GM23338 (cell line): ENCODE measurements at regions not wholly inside any gene's neighbourhood (a gene's known extent, or its start where the extent isn't known, plus 50 kb on each side); places are given as distances from the start of the nearest gene placed in this dataset.

Experiments used
- ATAC-seq: fragments of 200-7000 bp; cut with Tn5 transposase; 3 replicates; pipeline ENCODE4 v1.9.1; 2020
- DNase-seq: peaks from one replicate; pipeline ENCODE4 v3.0.0-alpha.2; 2015; ENCODE audit warnings: low spot score
- H2AFZ ChIP-seq: fragments of 200-600 bp; sonication (generic); 2 replicates; pipeline ENCODE4 v1.8.0; 2016; ENCODE audit warnings: antibody characterized with exemption, mild to moderate bottlenecking, moderate library complexity
- H3F3A ChIP-seq: fragments of 200-600 bp; sonication (generic); replicated peaks from 2 replicates; pipeline ENCODE4 v1.8.0; 2017; ENCODE audit warnings: antibody characterized with exemption, mixed run types, low read depth
- H3K27ac ChIP-seq: fragments of 200-600 bp; sonication (generic); 2 replicates; pipeline ENCODE4 v1.6.1; 2016; ENCODE audit warnings: low read depth
- H3K27me3 ChIP-seq: fragments of 200-600 bp; sonication (generic); 2 replicates; pipeline ENCODE4 v1.8.0; 2016; ENCODE audit warnings: mild to moderate bottlenecking, mixed run types, moderate library complexity; ENCODE audit not compliant: insufficient read depth
- H3K36me3 ChIP-seq: fragments of 200-600 bp; sonication (generic); 2 replicates; pipeline ENCODE4 v1.8.0; 2016; ENCODE audit warnings: mild to moderate bottlenecking; ENCODE audit not compliant: insufficient read depth
- H3K4me1 ChIP-seq: fragments of 200-600 bp; sonication (generic); 2 replicates; pipeline ENCODE4 v1.8.0; 2016; ENCODE audit warnings: mild to moderate bottlenecking, moderate library complexity; ENCODE audit not compliant: insufficient read depth
- H3K4me2 ChIP-seq: fragments of 200-600 bp; sonication (generic); 2 replicates; pipeline ENCODE4 v1.7.1; 2017; ENCODE audit warnings: mixed run types
- H3K4me3 ChIP-seq: fragments of 200-600 bp; sonication (generic); 2 replicates; pipeline ENCODE4 v1.6.1; 2016; ENCODE audit warnings: mixed run types
- H3K79me2 ChIP-seq: fragments of 200-600 bp; sonication (generic); replicated peaks from 2 replicates; pipeline ENCODE4 v1.8.0; 2017; ENCODE audit warnings: mild to moderate bottlenecking; ENCODE audit not compliant: insufficient read depth
- H3K9me2 ChIP-seq: fragments of 200-600 bp; sonication (generic); 2 replicates; pipeline ENCODE4 v1.8.0; 2017; ENCODE audit not compliant: insufficient read depth
- H4K20me1 ChIP-seq: fragments of 200-600 bp; sonication (generic); replicated peaks from 2 replicates; pipeline ENCODE4 v1.8.0; 2017; ENCODE audit warnings: mild to moderate bottlenecking; ENCODE audit not compliant: insufficient read depth
- H3K27ac Mint-ChIP-seq: 2 replicates; pipeline ENCODE4 v1.8.0; 2020; ENCODE audit warnings: inconsistent platforms, mild to moderate bottlenecking, moderate library complexity, mixed read lengths
- H3K27me3 Mint-ChIP-seq: 3 replicates; pipeline ENCODE4 v1.8.0; 2022; ENCODE audit warnings: low read depth, mild to moderate bottlenecking, moderate library complexity, mixed read lengths, inconsistent platforms; ENCODE audit not compliant: insufficient read depth, poor library complexity
- H3K36me3 Mint-ChIP-seq: 3 replicates; pipeline ENCODE4 v1.8.0; 2021; ENCODE audit warnings: low read depth, mild to moderate bottlenecking, inconsistent platforms, moderate library complexity, mixed read lengths
- H3K4me1 Mint-ChIP-seq: 3 replicates; pipeline ENCODE4 v1.8.0; 2020; ENCODE audit warnings: mild to moderate bottlenecking, inconsistent platforms, mixed read lengths
- H3K4me3 Mint-ChIP-seq: 3 replicates; pipeline ENCODE4 v1.8.0; 2021; ENCODE audit warnings: moderate library complexity, mild to moderate bottlenecking, inconsistent platforms, mixed read lengths
- H3K9me3 Mint-ChIP-seq: 3 replicates; pipeline ENCODE4 v1.8.0; 2020; ENCODE audit warnings: moderate library complexity, mild to moderate bottlenecking, inconsistent platforms, mixed read lengths
- CREB1 ChIP-seq: fragments of 250-450 bp; sonication (Bioruptor Pico); IDR thresholded peaks from 2 replicates; pipeline ENCODE4 v1.5.0; 2020; ENCODE audit warnings: low read depth, mild to moderate bottlenecking, moderate library complexity
- EZH2 ChIP-seq: fragments of 200-600 bp; sonication (generic); IDR thresholded peaks from one replicate; pipeline ENCODE4 v1.8.0; 2017; ENCODE audit warnings: antibody characterized with exemption, mild to moderate bottlenecking, low read depth; ENCODE audit not compliant: unreplicated experiment
- EZH2phosphoT487 ChIP-seq: fragments of 200-600 bp; sonication (generic); IDR thresholded peaks from one replicate; pipeline ENCODE4 v1.8.1; 2018; ENCODE audit warnings: antibody characterized with exemption; ENCODE audit not compliant: unreplicated experiment
- NANOG ChIP-seq: IDR thresholded peaks from 2 replicates; pipeline ENCODE4 v1.6.1; 2016; ENCODE audit warnings: antibody characterized with exemption, borderline replicate concordance
- POLR2AphosphoS5 ChIP-seq: IDR thresholded peaks from 2 replicates; pipeline ENCODE4 v1.6.1; 2016; ENCODE audit warnings: antibody characterized with exemption, low read depth
- TF ChIP-seq, protein P1 (sequence below): IDR thresholded peaks from 2 replicates; pipeline ENCODE4 v1.6.1; 2016; ENCODE audit warnings: antibody characterized with exemption
- TF ChIP-seq, protein P2 (sequence below), 2 experiments: fragments of 200-600 bp in 1 of 2; sonication (generic) in 1 of 2; conservative IDR thresholded peaks; 2 replicates each; pipeline versions ENCODE4 v1.5.1 to v1.6.1; 2016 to 2017; ENCODE audit warnings: antibody characterized with exemption in 2 of 2, low read depth in 2 of 2, mild to moderate bottlenecking in 2 of 2, moderate library complexity in 1 of 2
- TF ChIP-seq, protein P3 (sequence below): IDR thresholded peaks from one replicate; pipeline ENCODE4 v1.6.1; 2018; ENCODE audit warnings: antibody characterized with exemption; ENCODE audit not compliant: unreplicated experiment

DNA sequence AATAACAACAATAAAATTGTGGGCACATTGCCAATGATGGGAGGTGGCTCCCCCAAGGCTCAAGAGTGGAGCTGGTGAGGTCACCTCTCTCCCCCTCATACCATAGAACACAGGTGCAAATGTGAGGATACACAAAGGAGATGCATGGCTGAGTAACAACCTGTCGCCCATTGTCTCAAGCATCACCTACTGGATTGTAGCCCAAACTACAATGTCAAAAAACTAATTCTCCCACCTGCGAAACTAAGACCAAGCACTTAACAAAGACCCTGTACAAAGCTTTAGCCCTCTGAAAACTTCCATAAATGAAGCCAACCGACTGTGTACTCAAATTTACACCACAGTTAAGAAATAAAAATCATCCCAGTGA lies 50.4 kb upstream of the IGSF11 start:
- peak; percentile 49 for DNase-seq
- H3K27me3 Mint-ChIP-seq = no peaks in the 10 kb centered on the region

DNA sequence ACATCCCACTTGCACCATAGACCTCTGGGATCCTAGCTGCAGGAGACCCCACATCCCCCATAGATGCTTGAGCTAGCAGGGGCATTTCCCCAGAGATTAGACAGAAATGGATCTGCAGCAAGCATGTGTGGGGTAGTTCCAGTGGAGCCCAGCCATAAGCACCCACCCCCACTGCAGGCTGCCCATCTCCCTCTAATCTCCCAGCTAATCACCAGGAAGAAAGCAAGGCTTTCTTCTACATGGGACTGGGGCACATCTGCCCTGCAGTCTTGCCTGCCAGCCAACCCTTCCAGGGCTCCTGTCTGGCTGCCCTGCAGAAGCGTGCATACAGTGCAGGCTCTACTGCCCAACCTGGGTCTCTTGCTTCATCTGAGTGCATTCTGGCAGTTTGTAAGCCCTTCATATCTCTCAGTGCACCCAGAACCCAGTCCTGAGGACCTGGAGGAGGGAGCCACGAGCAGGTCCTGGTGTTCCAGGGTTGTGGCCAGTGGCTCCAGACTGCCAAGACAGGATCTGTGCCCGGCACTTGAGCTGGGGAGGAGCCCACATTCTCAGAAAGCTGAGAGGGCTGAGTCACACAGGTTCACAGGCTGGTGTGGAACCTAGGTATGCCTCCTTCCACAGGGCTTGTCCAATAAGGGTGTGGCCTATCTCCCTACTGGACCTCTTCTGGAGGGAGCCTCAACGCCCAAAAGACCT lies 49.9 kb upstream of the IGSF11 start:
- no peaks in the 10 kb centered on the region for H4K20me1 ChIP-seq
- Mint-ChIP-seq H3K27ac (no peak overlapping the region), H3K9me3 (no peaks in the 10 kb centered on the region), H3K27me3 (no peaks in the 10 kb centered on the region), H3K4me3 (no peak overlapping the region), H3K36me3 (no peaks in the 10 kb centered on the region), H3K4me1 (no peaks in the 10 kb centered on the region)
- no peaks in the 10 kb centered on the region for H3K27me3 ChIP-seq
- H3F3A ChIP-seq = no peaks in the 10 kb centered on the region
- H3K4me1 ChIP-seq = no peaks in the 10 kb centered on the region
- no peak overlapping the region for H3K4me2 ChIP-seq
- H3K36me3 ChIP-seq = no peaks in the 10 kb centered on the region
- H3K4me3 ChIP-seq = no peak overlapping the region
- no peak overlapping the region for H3K27ac ChIP-seq
- H3K79me2 ChIP-seq = no peaks in the 10 kb centered on the region
- DNase-seq = no peak
- H3K9me2 ChIP-seq = no peaks in the 10 kb centered on the region
- H2AFZ ChIP-seq = no peak overlapping the region
- no peak for ATAC-seq
- TF ChIP-seq EZH2 (no peak), EZH2phosphoT487 (no peak), POLR2AphosphoS5 (no peak), CREB1 (CRISPR knock-in tag) (no peak), NANOG (no peak)
- TF ChIP-seq, protein P1, sequence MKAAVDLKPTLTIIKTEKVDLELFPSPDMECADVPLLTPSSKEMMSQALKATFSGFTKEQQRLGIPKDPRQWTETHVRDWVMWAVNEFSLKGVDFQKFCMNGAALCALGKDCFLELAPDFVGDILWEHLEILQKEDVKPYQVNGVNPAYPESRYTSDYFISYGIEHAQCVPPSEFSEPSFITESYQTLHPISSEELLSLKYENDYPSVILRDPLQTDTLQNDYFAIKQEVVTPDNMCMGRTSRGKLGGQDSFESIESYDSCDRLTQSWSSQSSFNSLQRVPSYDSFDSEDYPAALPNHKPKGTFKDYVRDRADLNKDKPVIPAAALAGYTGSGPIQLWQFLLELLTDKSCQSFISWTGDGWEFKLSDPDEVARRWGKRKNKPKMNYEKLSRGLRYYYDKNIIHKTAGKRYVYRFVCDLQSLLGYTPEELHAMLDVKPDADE = no peak

More for the DNA sequence above, 50.4 kb upstream of the IGSF11 start:
- H3K27ac ChIP-seq = no peak overlapping the region
- Mint-ChIP-seq H3K4me3 (no peak overlapping the region), H3K4me1 (no peaks in the 10 kb centered on the region), H3K36me3 (no peaks in the 10 kb centered on the region), H3K27ac (no peak overlapping the region), H3K9me3 (no peaks in the 10 kb centered on the region)
- TF ChIP-seq, protein P2, sequence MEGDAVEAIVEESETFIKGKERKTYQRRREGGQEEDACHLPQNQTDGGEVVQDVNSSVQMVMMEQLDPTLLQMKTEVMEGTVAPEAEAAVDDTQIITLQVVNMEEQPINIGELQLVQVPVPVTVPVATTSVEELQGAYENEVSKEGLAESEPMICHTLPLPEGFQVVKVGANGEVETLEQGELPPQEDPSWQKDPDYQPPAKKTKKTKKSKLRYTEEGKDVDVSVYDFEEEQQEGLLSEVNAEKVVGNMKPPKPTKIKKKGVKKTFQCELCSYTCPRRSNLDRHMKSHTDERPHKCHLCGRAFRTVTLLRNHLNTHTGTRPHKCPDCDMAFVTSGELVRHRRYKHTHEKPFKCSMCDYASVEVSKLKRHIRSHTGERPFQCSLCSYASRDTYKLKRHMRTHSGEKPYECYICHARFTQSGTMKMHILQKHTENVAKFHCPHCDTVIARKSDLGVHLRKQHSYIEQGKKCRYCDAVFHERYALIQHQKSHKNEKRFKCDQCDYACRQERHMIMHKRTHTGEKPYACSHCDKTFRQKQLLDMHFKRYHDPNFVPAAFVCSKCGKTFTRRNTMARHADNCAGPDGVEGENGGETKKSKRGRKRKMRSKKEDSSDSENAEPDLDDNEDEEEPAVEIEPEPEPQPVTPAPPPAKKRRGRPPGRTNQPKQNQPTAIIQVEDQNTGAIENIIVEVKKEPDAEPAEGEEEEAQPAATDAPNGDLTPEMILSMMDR (conservative IDR thresholded peaks at IDR 0.05; ENCODE audit: low read depth in 2 of 2) = peak; percentile 44 to 67
- TF ChIP-seq, protein P3, sequence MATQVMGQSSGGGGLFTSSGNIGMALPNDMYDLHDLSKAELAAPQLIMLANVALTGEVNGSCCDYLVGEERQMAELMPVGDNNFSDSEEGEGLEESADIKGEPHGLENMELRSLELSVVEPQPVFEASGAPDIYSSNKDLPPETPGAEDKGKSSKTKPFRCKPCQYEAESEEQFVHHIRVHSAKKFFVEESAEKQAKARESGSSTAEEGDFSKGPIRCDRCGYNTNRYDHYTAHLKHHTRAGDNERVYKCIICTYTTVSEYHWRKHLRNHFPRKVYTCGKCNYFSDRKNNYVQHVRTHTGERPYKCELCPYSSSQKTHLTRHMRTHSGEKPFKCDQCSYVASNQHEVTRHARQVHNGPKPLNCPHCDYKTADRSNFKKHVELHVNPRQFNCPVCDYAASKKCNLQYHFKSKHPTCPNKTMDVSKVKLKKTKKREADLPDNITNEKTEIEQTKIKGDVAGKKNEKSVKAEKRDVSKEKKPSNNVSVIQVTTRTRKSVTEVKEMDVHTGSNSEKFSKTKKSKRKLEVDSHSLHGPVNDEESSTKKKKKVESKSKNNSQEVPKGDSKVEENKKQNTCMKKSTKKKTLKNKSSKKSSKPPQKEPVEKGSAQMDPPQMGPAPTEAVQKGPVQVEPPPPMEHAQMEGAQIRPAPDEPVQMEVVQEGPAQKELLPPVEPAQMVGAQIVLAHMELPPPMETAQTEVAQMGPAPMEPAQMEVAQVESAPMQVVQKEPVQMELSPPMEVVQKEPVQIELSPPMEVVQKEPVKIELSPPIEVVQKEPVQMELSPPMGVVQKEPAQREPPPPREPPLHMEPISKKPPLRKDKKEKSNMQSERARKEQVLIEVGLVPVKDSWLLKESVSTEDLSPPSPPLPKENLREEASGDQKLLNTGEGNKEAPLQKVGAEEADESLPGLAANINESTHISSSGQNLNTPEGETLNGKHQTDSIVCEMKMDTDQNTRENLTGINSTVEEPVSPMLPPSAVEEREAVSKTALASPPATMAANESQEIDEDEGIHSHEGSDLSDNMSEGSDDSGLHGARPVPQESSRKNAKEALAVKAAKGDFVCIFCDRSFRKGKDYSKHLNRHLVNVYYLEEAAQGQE = no peak
- no peaks in the 10 kb centered on the region for H3K79me2 ChIP-seq
- no peaks in the 10 kb centered on the region for H3K36me3 ChIP-seq
- 0 out of 2 replicates have a peak overlapping the region, but pooled peaks have one; percentile 2 for H2AFZ ChIP-seq
- no peak overlapping the region for H3K4me3 ChIP-seq
- no peaks in the 10 kb centered on the region for H3K27me3 ChIP-seq
- H3K9me2 ChIP-seq = no peaks in the 10 kb centered on the region
- no peaks in the 10 kb centered on the region for H3F3A ChIP-seq
- H3K4me1 ChIP-seq = no peaks in the 10 kb centered on the region
- H3K4me2 ChIP-seq = no peak overlapping the region
- H4K20me1 ChIP-seq = no peaks in the 10 kb centered on the region
- ATAC-seq = peak; percentile 72
